ENCODE measurements at regions not wholly inside any gene's neighbourhood (a gene's known extent, or its start where the extent isn't known, plus 50 kb on each side); places are given as distances from the start of the nearest gene placed in this dataset.
"Not testable (repeated sequence)": the region's sequence is repeated elsewhere in the genome, so short reads cannot be mapped to it uniquely, and the experiment has no call there.

DNA sequence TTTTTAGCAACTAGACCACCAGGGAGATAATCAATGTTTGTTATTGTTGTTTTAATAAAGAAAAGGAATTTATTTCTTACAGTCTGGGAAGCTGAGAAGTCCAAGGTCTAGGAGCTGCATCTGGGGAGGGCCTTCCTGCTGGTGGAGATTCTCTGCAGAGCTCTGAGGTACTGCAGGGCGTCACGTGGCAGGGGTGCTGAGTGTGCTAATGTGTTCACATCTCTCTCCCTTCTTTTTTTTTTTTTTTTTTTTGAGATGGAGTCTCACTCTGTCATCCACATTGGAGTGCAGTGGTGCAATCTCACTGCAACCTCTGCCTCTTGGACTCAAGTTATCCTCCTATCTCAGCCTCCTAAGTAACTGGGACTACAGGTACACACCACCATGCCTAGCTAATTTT is 150.9 kb upstream of the TRIM24 start:
- H3K4me3 ChIP-seq (ENCODE audit: low read depth, low read length): no peak overlapping the region
- no peak for DNase-seq (ENCODE audit: low read depth)
- TF ChIP-seq, protein P1, sequence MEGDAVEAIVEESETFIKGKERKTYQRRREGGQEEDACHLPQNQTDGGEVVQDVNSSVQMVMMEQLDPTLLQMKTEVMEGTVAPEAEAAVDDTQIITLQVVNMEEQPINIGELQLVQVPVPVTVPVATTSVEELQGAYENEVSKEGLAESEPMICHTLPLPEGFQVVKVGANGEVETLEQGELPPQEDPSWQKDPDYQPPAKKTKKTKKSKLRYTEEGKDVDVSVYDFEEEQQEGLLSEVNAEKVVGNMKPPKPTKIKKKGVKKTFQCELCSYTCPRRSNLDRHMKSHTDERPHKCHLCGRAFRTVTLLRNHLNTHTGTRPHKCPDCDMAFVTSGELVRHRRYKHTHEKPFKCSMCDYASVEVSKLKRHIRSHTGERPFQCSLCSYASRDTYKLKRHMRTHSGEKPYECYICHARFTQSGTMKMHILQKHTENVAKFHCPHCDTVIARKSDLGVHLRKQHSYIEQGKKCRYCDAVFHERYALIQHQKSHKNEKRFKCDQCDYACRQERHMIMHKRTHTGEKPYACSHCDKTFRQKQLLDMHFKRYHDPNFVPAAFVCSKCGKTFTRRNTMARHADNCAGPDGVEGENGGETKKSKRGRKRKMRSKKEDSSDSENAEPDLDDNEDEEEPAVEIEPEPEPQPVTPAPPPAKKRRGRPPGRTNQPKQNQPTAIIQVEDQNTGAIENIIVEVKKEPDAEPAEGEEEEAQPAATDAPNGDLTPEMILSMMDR (conservative IDR thresholded peaks at IDR 0.05; ENCODE audit: low read depth, low read length): no peak

DNA sequence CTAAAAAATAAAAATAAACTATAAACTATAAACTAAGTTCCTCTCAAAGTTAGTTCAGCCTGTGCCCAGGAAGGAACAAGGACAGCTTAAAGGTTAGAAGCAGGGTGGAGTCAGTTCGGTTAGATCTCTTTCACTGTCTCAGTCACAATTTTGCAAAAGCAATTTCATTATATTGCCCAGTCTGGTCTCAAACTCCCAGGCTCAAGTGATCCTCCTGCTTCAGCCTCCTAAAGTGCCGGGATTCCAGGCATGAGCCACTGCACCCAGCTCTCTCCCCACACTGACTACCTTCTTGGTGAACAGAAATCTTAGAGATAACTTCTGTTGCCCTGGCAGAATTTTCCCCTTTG is 146.3 kb upstream of the TRIM24 start:
- TF ChIP-seq, protein P1 (conservative IDR thresholded peaks at IDR 0.05; ENCODE audit: low read depth, low read length): no peak
- H3K4me3 ChIP-seq (ENCODE audit: low read depth, low read length): no peak overlapping the region
- DNase-seq (ENCODE audit: low read depth): no peak

DNA sequence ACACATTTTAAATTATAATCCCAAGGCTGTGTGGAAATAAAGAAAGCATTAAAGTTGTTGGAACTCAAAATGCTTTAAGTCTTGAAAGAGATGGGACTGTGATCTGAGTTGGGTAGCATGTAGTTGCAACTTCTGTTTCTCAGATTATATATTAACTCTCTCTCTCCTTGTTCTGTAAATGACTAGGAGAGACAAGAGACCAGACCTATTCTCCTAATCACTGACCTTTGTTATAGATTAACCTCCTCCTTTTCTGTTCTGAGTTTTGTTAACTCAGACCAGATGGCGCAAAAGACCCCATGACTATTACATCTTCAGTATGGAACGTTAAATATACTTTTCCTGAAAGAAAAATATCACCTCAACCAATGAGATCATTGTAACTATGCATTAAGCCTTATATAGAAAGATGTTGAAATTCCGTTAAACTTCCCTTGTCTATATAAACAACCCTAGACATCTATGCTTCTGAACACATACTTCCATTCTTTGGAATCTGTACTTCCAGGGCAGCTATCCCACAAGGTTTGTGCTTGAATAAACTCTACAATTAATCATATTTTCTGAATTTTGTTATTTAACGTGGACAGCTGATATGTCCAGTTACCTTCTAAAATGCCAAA is 143.5 kb upstream of the TRIM24 start:
- TF ChIP-seq, protein P1 (conservative IDR thresholded peaks at IDR 0.05; ENCODE audit: low read depth, low read length): no peak
- peak overlapping the region; percentile 22 for H3K4me3 ChIP-seq (ENCODE audit: low read depth, low read length)
- DNase-seq (ENCODE audit: low read depth): peak; percentile 94

DNA sequence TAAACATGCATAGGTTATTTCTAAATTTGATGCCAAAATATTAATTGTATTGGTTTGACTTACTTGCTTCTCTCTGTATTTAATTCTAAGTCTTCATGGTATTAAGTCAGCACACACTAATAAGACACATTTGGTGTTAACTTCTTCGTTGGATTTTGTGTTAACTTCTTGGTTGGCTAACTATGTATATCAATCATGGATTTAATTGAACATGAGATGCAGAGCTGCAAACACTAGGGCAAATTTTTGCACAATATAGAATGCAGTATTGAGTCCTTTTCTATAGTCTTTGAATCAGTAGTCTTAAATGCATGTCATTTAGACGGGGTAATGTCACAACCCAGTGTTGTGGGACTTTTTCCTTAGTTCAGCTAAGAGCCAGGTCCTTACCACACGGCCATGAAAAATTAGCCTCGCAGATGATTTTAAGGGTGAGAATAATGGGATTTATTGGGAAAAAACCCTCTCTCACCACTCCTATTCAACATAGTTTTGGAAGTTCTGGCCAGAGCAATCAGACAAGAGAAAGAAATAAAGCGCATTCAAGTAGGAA is 142.9 kb upstream of the TRIM24 start:
- TF ChIP-seq, protein P1 (conservative IDR thresholded peaks at IDR 0.05; ENCODE audit: low read depth, low read length): no peak
- no peak for DNase-seq (ENCODE audit: low read depth)
- H3K4me3 ChIP-seq (ENCODE audit: low read depth, low read length): no peak overlapping the region

DNA sequence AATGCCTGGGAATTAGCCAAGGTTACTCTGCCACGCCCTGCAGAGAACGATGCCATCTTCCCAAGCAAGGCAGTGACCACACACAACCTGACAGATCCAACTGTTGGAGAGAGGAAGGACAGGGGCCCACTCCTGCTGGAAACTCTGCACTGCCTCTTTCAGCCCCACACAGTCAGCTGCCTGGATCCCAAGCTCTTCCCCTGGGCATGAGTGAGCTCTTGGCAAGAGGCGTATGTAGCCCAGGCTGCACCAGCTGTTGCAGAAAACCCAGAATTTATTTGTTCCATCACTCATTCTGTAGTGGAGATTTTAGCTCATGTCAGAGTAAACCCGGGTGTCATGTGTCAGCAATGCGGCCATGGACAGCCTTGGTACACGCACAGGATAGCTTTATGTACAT is 135.1 kb upstream of the TRIM24 start:
- no peak overlapping the region for H3K4me3 ChIP-seq (ENCODE audit: low read depth, low read length)
- TF ChIP-seq, protein P1 (conservative IDR thresholded peaks at IDR 0.05; ENCODE audit: low read depth, low read length): no peak
- DNase-seq (ENCODE audit: low read depth): no peak

DNA sequence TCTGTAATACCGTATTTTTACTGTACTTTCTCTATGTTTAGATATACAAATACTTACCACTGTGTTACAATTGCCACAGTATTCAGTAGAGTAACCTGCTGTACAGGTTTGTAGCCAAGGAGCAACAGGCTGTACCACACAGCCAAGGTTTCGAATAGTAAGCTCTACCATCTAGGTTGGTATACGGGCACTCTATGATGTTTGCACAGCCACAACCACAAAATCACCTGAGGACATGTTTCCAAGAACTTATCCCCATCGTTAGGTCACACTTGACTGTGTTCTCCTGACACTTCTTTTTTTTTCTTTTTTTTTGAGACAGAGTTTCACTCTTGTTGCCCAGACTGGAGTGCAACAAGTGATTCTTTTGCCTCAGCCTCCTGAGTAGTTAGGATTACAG is 134.6 kb upstream of the TRIM24 start:
- TF ChIP-seq, protein P1 (conservative IDR thresholded peaks at IDR 0.05; ENCODE audit: low read depth, low read length): no peak

DNA sequence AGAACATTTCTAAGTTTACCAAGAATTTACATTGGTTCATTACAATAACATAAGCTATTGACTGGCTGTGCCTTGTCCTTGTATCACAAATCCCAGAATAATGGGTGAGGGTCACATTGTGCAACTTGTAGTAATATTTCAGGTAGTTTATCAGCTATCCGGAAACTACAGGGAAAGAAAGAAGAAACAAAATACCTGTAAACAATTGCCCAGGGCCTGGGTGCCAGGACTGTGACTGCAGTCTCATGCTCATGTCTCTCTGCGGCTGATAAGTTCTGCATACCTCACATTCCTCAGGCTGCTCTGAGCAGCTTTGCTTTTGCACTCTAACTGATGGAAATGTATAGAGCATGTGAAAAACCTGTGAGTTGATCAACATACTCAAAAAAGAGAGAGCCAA is 131.8 kb upstream of the TRIM24 start:
- DNase-seq (ENCODE audit: low read depth): no peak
- no peak overlapping the region for H3K4me3 ChIP-seq (ENCODE audit: low read depth, low read length)
- TF ChIP-seq, protein P1 (conservative IDR thresholded peaks at IDR 0.05; ENCODE audit: low read depth, low read length): no peak

More for the DNA sequence above, 134.6 kb upstream of the TRIM24 start:
- H3K4me3 ChIP-seq (ENCODE audit: low read depth, low read length): no peak overlapping the region
- DNase-seq (ENCODE audit: low read depth): no peak

DNA sequence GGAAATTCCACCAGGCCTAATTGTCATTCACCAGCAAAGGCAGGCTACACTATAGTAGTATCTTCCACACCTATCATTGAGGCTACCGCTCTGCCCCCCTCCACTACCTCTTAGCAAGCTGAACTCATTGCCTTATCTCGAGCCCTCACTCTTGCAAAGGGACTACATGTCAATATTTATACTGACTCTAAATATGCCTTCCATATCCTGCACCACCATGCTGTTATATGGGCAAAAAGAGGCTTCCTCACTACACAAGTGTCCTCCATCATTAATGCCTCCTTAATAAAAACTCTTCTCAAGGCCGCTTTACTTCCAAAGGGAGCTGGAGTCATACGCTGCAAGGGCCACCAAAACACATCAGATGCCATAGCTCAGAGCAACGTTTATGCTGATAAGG is 127.2 kb upstream of the TRIM24 start:
- DNase-seq (ENCODE audit: low read depth); H3K4me3 ChIP-seq (ENCODE audit: low read depth, low read length): not testable (repeated sequence)
